Activated naive CD8-positive, alpha-beta T cell treated with anti-CD3 and anti-CD28 coated beads for 36 hours (primary cell): ENCODE measurements at regions not wholly inside any gene's neighbourhood (a gene's known extent, or its start where the extent isn't known, plus 50 kb on each side); places are given as distances from the start of the nearest gene placed in this dataset.

Experiments
- DNase-seq: peaks from one replicate; pipeline ENCODE4 v3.0.0; 2021
- H3K27ac Mint-ChIP-seq: one replicate; pipeline ENCODE4 v1.8.0; 2022; ENCODE audit warnings: mild to moderate bottlenecking, moderate library complexity, mixed read lengths
- H3K27me3 Mint-ChIP-seq: one replicate; pipeline ENCODE4 v1.8.0; 2022; ENCODE audit warnings: mild to moderate bottlenecking, mixed read lengths
- H3K36me3 Mint-ChIP-seq: one replicate; pipeline ENCODE4 v1.8.0; 2021; ENCODE audit warnings: mild to moderate bottlenecking, mixed read lengths
- H3K4me1 Mint-ChIP-seq: one replicate; pipeline ENCODE4 v1.8.0; 2021; ENCODE audit warnings: mixed read lengths
- H3K4me3 Mint-ChIP-seq: one replicate; pipeline ENCODE4 v1.8.0; 2022; ENCODE audit warnings: mild to moderate bottlenecking, moderate library complexity, mixed read lengths
- H3K9me3 Mint-ChIP-seq: one replicate; pipeline ENCODE4 v1.8.0; 2022; ENCODE audit warnings: mixed read lengths

- no peak overlapping the region for H3K27ac Mint-ChIP-seq
- H3K27me3 Mint-ChIP-seq = peaks cover 15% of the 10 kb centered on the region
- H3K4me3 Mint-ChIP-seq = no peak overlapping the region
- DNase-seq = no peak
- H3K36me3 Mint-ChIP-seq = no peaks in the 10 kb centered on the region
- H3K9me3 Mint-ChIP-seq = no peaks in the 10 kb centered on the region
- no peaks in the 10 kb centered on the region for H3K4me1 Mint-ChIP-seq
These were observed 150.7 kb downstream of the ICE1 start for GRCh38 chr5:5572976-5573797.

GRCh38 chr5:5572010-5572865, 149.8 kb downstream of the ICE1 start:
- Mint-ChIP-seq H3K4me1 (no peaks in the 10 kb centered on the region), H3K36me3 (no peaks in the 10 kb centered on the region), H3K4me3 (no peak overlapping the region), H3K9me3 (no peaks in the 10 kb centered on the region), H3K27ac (no peak overlapping the region), H3K27me3 (peaks cover 12% of the 10 kb centered on the region)
- no peak for DNase-seq

GRCh38 chr5:5570646-5571045, 148.2 kb downstream of the ICE1 start:
- no peak for DNase-seq
- no peaks in the 10 kb centered on the region for H3K4me1 Mint-ChIP-seq
- no peaks in the 10 kb centered on the region for H3K36me3 Mint-ChIP-seq
- H3K9me3 Mint-ChIP-seq = no peaks in the 10 kb centered on the region
- H3K27me3 Mint-ChIP-seq = peaks cover 5% of the 10 kb centered on the region
- H3K4me3 Mint-ChIP-seq = no peak overlapping the region
- no peak overlapping the region for H3K27ac Mint-ChIP-seq

- no peaks in the 10 kb centered on the region for H3K36me3 Mint-ChIP-seq
- no peaks in the 10 kb centered on the region for H3K4me1 Mint-ChIP-seq
- no peak for DNase-seq
These were observed 142.4 kb downstream of the ICE1 start for GRCh38 chr5:5564898-5565297.

GRCh38 chr5:5560016-5560415, 137.5 kb downstream of the ICE1 start:
- Mint-ChIP-seq H3K4me1 (no peaks in the 10 kb centered on the region), H3K27ac (no peak overlapping the region), H3K27me3 (peaks cover 20% of the 10 kb centered on the region), H3K36me3 (no peaks in the 10 kb centered on the region), H3K9me3 (peaks cover under 1% of the 10 kb centered on the region), H3K4me3 (no peak overlapping the region)
- no peak for DNase-seq

More at GRCh38 chr5:5564898-5565297, 142.4 kb downstream of the ICE1 start:
- Mint-ChIP-seq H3K9me3 (no peaks in the 10 kb centered on the region), H3K27ac (no peak overlapping the region), H3K27me3 (peaks cover 14% of the 10 kb centered on the region), H3K4me3 (no peak overlapping the region)

GRCh38 chr5:5558638-5559527, 136.4 kb downstream of the ICE1 start:
- H3K4me1 Mint-ChIP-seq = no peaks in the 10 kb centered on the region
- H3K36me3 Mint-ChIP-seq = no peaks in the 10 kb centered on the region
- no peak overlapping the region for H3K27ac Mint-ChIP-seq
- no peak for DNase-seq
- no peak overlapping the region for H3K4me3 Mint-ChIP-seq
- peaks cover 4% of the 10 kb centered on the region for H3K9me3 Mint-ChIP-seq
- H3K27me3 Mint-ChIP-seq = peaks cover 21% of the 10 kb centered on the region

GRCh38 chr5:5558102-5558501, 135.6 kb downstream of the ICE1 start:
- no peaks in the 10 kb centered on the region for H3K36me3 Mint-ChIP-seq
- DNase-seq = no peak
- no peak overlapping the region for H3K27ac Mint-ChIP-seq
- H3K9me3 Mint-ChIP-seq = peaks cover 4% of the 10 kb centered on the region
- no peak overlapping the region for H3K4me3 Mint-ChIP-seq
- no peaks in the 10 kb centered on the region for H3K4me1 Mint-ChIP-seq
- peaks cover 21% of the 10 kb centered on the region for H3K27me3 Mint-ChIP-seq

GRCh38 chr5:5551499-5551898, 129.0 kb downstream of the ICE1 start:
- no peak overlapping the region for H3K27ac Mint-ChIP-seq
- peaks cover 15% of the 10 kb centered on the region for H3K9me3 Mint-ChIP-seq
- no peak for DNase-seq
- no peak overlapping the region for H3K4me3 Mint-ChIP-seq
- H3K4me1 Mint-ChIP-seq = no peaks in the 10 kb centered on the region
- H3K36me3 Mint-ChIP-seq = no peaks in the 10 kb centered on the region
- H3K27me3 Mint-ChIP-seq = peaks cover 22% of the 10 kb centered on the region

GRCh38 chr5:5546408-5546807, 123.9 kb downstream of the ICE1 start:
- H3K4me1 Mint-ChIP-seq = no peaks in the 10 kb centered on the region
- no peak overlapping the region for H3K27ac Mint-ChIP-seq
- DNase-seq = no peak
- H3K36me3 Mint-ChIP-seq = no peaks in the 10 kb centered on the region
- H3K27me3 Mint-ChIP-seq = peaks cover 19% of the 10 kb centered on the region
- peaks cover 7% of the 10 kb centered on the region for H3K9me3 Mint-ChIP-seq
- H3K4me3 Mint-ChIP-seq = no peak overlapping the region

- no peak for DNase-seq
- Mint-ChIP-seq H3K36me3 (no peaks in the 10 kb centered on the region), H3K4me3 (no peak overlapping the region), H3K4me1 (no peaks in the 10 kb centered on the region), H3K9me3 (peaks cover 4% of the 10 kb centered on the region), H3K27ac (no peak overlapping the region), H3K27me3 (peaks cover 19% of the 10 kb centered on the region)
These were observed 121.7 kb downstream of the ICE1 start for GRCh38 chr5:5544094-5544663.

- no peak for DNase-seq
- no peaks in the 10 kb centered on the region for H3K4me1 Mint-ChIP-seq
- peaks cover 19% of the 10 kb centered on the region for H3K27me3 Mint-ChIP-seq
- no peaks in the 10 kb centered on the region for H3K36me3 Mint-ChIP-seq
- H3K27ac Mint-ChIP-seq = no peak overlapping the region
- H3K4me3 Mint-ChIP-seq = no peak overlapping the region
- H3K9me3 Mint-ChIP-seq = no peaks in the 10 kb centered on the region
These were observed 120.2 kb downstream of the ICE1 start for GRCh38 chr5:5542654-5543053.

- Mint-ChIP-seq H3K9me3 (no peaks in the 10 kb centered on the region), H3K4me3 (no peak overlapping the region)
These were observed 117.6 kb downstream of the ICE1 start for GRCh38 chr5:5540065-5540464.

More at GRCh38 chr5:5540065-5540464, 117.6 kb downstream of the ICE1 start:
- Mint-ChIP-seq H3K27ac (no peak overlapping the region), H3K4me1 (no peaks in the 10 kb centered on the region), H3K27me3 (peaks cover 6% of the 10 kb centered on the region), H3K36me3 (no peaks in the 10 kb centered on the region)
- no peak for DNase-seq
